Ascending aorta (tissue), 2 donors: ENCODE measurements at regions not wholly inside any gene's neighbourhood (a gene's known extent, or its start where the extent isn't known, plus 50 kb on each side); places are given as distances from the start of the nearest gene placed in this dataset.

ENCODE experiments used
- DNase-seq, 2 donors: peaks; one replicate each; pipeline ENCODE4 v3.0.0-alpha.2; 2019; ENCODE audit warnings: low spot score in 2 of 2
- H3K27ac ChIP-seq, 2 donors: fragments of 200-600 bp; sonication (generic); one replicate each; pipeline ENCODE4 v1.5.1; 2016 to 2017; ENCODE audit warnings: mild to moderate bottlenecking in 1 of 2
- H3K27me3 ChIP-seq: fragments of 200-600 bp; sonication (generic); one replicate; pipeline ENCODE4 v1.5.1; 2017
- H3K36me3 ChIP-seq, 2 donors: fragments of 200-600 bp; sonication (generic); one replicate each; pipeline ENCODE4 v1.5.1; 2016
- H3K4me1 ChIP-seq, 2 donors: fragments of 200-600 bp; sonication (generic); one replicate each; pipeline ENCODE4 v1.5.1; 2016 to 2017; ENCODE audit warnings: mild to moderate bottlenecking in 1 of 2
- H3K4me3 ChIP-seq, 2 donors: fragments of 200-600 bp; sonication (generic); one replicate each; pipeline ENCODE4 v1.5.1; 2016 to 2017; ENCODE audit warnings: mild to moderate bottlenecking in 1 of 2
- H3K9me3 ChIP-seq, 2 donors: fragments of 200-600 bp; sonication (generic); one replicate each; pipeline ENCODE4 v1.5.1; 2016
- intact Hi-C: fragments of 100-400 bp; cut with DNase I; formaldehyde crosslinking; loops from one replicate; pipeline ENCODE4 v1.15.1; 2023
- TF ChIP-seq, protein P1 (sequence below), 3 experiments: fragments of 200-600 bp in 2 of 3; fragments of 450-650 bp in 1 of 3; sonication (generic) in 2 of 3; IDR thresholded peaks; one replicate each; pipeline ENCODE4 v1.5.1; 2016 to 2019; ENCODE audit warnings: antibody characterized with exemption in 3 of 3, mild to moderate bottlenecking in 1 of 3, moderate library complexity in 1 of 3

DNA sequence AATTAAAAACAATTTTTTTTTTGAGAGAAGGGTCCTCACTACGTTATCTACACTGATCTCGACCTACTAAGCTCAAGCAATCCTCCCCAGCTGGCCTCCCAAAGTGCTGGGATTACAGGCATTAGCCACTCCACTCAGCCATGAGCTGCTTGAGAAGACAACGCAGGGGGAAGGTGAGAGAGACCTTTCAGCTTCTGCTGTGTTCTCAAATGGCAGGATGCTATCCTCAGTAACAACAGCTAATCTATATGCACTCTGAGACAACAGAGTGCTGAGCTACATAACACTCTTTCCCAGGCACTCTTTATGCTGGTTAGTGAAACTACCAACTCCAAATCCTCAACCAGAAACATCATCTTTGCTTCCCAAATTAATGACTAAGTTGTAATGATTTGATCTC is 526.1 kb downstream of the CCER1 start:
- H3K27me3 ChIP-seq = no peaks in the 10 kb centered on the region
- no peaks in the 10 kb centered on the region for H3K36me3 ChIP-seq
- no peak for DNase-seq
- no peaks in the 10 kb centered on the region for H3K9me3 ChIP-seq
- H3K27ac ChIP-seq = no peak overlapping the region
- H3K4me3 ChIP-seq = no peak overlapping the region
- TF ChIP-seq, protein P1, sequence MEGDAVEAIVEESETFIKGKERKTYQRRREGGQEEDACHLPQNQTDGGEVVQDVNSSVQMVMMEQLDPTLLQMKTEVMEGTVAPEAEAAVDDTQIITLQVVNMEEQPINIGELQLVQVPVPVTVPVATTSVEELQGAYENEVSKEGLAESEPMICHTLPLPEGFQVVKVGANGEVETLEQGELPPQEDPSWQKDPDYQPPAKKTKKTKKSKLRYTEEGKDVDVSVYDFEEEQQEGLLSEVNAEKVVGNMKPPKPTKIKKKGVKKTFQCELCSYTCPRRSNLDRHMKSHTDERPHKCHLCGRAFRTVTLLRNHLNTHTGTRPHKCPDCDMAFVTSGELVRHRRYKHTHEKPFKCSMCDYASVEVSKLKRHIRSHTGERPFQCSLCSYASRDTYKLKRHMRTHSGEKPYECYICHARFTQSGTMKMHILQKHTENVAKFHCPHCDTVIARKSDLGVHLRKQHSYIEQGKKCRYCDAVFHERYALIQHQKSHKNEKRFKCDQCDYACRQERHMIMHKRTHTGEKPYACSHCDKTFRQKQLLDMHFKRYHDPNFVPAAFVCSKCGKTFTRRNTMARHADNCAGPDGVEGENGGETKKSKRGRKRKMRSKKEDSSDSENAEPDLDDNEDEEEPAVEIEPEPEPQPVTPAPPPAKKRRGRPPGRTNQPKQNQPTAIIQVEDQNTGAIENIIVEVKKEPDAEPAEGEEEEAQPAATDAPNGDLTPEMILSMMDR (IDR thresholded peaks at IDR 0.05) = no peak
- intact Hi-C loops = no loop called here
- no peaks in the 10 kb centered on the region for H3K4me1 ChIP-seq

DNA sequence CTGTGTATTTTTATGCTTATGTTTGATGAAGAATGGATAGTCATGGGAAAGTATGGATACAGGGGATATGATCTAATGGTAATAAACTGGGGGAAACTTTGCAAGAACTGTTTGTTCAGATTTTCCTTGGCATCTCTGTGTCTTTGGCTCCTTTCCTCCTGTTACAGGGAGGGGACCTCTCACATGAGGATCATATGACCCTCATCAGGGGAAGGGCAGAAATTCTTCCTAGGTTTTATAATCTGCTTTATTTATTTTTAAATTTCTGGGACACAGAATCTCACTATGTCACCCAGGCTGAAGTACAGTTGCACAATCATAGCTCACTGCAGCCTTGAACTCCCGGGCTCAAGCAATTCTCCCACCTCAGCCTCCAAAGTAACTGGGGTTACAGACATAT is 526.5 kb downstream of the CCER1 start:
- Histone ChIP-seq H3K27ac (no peak overlapping the region), H3K36me3 (no peaks in the 10 kb centered on the region), H3K4me1 (no peaks in the 10 kb centered on the region), H3K4me3 (no peak overlapping the region), H3K27me3 (no peaks in the 10 kb centered on the region), H3K9me3 (no peaks in the 10 kb centered on the region)
- TF ChIP-seq, protein P1 (IDR thresholded peaks at IDR 0.05) = no peak
- intact Hi-C loops = no loop called here
- no peak for DNase-seq

DNA sequence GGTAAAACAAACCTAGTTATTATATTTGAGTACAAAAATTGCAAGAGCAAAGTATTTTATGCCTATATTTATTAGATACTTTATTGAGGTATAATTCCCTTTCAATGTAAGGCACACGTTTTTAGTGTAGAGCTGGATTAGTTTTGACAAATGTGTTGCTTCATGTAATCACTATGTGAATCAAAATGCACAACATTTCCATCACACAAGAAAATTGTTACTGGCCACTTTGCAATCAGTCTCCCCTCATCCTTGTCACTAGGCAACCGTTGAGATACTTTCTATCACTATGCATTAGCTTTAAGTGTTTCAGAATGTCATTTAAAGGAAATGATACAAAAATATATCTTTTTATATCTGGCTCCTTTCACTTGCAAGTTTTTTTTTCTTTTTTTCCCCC is 531.0 kb downstream of the CCER1 start:
- Histone ChIP-seq H3K4me3 (no peak overlapping the region), H3K27me3 (no peaks in the 10 kb centered on the region), H3K4me1 (no peaks in the 10 kb centered on the region), H3K36me3 (no peaks in the 10 kb centered on the region), H3K27ac (no peak overlapping the region), H3K9me3 (no peaks in the 10 kb centered on the region)
- no peak for DNase-seq
- TF ChIP-seq, protein P1 (IDR thresholded peaks at IDR 0.05) = no peak
- intact Hi-C loops = no loop called here

DNA sequence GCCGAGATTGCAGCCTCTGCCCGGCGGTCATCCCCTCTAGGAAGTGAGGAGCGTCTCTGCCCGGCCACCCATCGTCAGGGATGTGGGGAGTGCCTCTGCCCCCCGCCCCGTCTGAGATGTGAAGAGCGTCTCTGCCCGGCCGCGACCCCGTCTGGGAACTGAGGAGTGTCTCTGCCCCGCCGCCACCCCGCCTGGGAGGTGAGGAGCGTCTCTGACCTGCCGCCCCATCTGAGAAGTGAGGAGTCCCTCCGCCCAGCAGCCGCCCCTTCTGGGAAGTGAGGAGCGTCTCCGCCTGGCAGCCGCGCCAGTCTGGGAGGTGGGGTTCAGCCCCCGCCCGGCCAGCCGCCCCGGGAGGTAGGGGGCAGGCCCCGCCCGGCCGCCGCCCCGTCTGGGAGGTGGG is 544.0 kb downstream of the CCER1 start:
- TF ChIP-seq, protein P1 (IDR thresholded peaks at IDR 0.05) = no peak
- no peak overlapping the region for H3K27ac ChIP-seq
- no peaks in the 10 kb centered on the region for H3K36me3 ChIP-seq
- no peaks in the 10 kb centered on the region for H3K4me1 ChIP-seq
- intact Hi-C loops = no loop called here
- DNase-seq = no peak
- no peaks in the 10 kb centered on the region for H3K9me3 ChIP-seq
- no peaks in the 10 kb centered on the region for H3K27me3 ChIP-seq
- H3K4me3 ChIP-seq = no peak overlapping the region

DNA sequence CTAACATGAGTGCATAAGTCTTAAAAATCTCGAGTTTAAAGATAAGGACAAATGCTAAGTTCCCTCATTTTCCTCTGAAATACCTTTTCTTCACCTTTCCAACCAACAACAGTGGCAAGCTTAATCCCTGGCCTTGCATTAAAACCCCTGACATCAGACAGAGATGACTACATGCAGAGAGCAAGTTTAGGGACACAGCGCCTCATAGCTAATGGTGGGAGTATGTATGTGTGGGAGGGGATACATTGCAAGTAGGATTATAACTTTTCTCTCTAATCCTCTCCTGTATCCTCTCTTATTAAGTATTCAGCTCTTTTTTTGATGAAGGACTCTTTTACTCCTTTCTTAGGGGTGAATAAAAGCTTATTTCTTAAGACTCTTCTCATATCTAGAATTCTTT is 547.1 kb downstream of the CCER1 start:
- Histone ChIP-seq H3K9me3 (no peaks in the 10 kb centered on the region), H3K27ac (no peak overlapping the region), H3K36me3 (no peaks in the 10 kb centered on the region), H3K4me1 (no peaks in the 10 kb centered on the region), H3K4me3 (no peak overlapping the region), H3K27me3 (no peaks in the 10 kb centered on the region)
- no peak for DNase-seq
- TF ChIP-seq, protein P1 (IDR thresholded peaks at IDR 0.05) = no peak
- intact Hi-C loops = no loop called here

DNA sequence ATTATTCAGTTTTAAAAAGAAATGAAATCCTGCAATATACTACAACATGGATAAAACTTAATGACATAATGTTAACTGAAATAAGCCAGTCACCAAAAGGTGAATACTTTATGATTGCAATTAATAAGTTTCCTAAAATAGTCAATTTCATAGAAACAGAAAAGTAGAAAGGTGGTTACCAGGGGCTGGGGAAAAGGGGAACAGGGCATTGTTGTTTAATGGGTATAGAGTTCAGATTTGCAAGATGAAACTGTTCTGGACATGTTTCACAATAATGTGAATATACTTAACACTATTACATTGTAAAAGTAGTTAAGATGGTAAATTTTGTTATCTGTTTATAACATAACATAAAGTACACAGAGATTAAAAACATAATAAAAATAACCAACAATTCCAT is 550.9 kb downstream of the CCER1 start:
- TF ChIP-seq, protein P1 (IDR thresholded peaks at IDR 0.05) = no peak
- H3K9me3 ChIP-seq = no peaks in the 10 kb centered on the region
- H3K4me1 ChIP-seq = no peaks in the 10 kb centered on the region
- H3K4me3 ChIP-seq = no peak overlapping the region
- no peak overlapping the region for H3K27ac ChIP-seq
- no peaks in the 10 kb centered on the region for H3K27me3 ChIP-seq
- no peak for DNase-seq
- H3K36me3 ChIP-seq = no peaks in the 10 kb centered on the region
- intact Hi-C loops = no loop called here
